ENCODE measurements at regions not wholly inside any gene's neighbourhood (a gene's known extent, or its start where the extent isn't known, plus 50 kb on each side); places are given as distances from the start of the nearest gene placed in this dataset.

GRCh38 chr3:170656284-170656683 lies 70.4 kb upstream of the SLC7A14 start:
- TF ChIP-seq ZNF232 (CRISPR knock-in tag; IDR thresholded peaks at IDR 0.05), result no peak
- no peak for TF ChIP-seq SMAD1 (IDR thresholded peaks at IDR 0.05; ENCODE audit: low read depth, low read length, partially characterized antibody)
- TF ChIP-seq ATF2 (CRISPR knock-in tag; IDR thresholded peaks at IDR 0.05), result no peak
- TF ChIP-seq POLR3G (IDR thresholded peaks at IDR 0.05; ENCODE audit: extremely low read depth, insufficient read length, insufficient replicate concordance), result no peak
- no peak for TF ChIP-seq RAD21 (CRISPR knock-in tag; conservative IDR thresholded peaks at IDR 0.05 in 1 of 2, IDR thresholded peaks at IDR 0.05 in 1 of 2)
- no peak for TF ChIP-seq YBX1 (IDR thresholded peaks at IDR 0.05)
- no peak for TF ChIP-seq MAX (CRISPR knock-in tag; IDR thresholded peaks at IDR 0.05)

Measured in K562 (cell line).